ENCODE measurements at regions not wholly inside any gene's neighbourhood (a gene's known extent, or its start where the extent isn't known, plus 50 kb on each side); places are given as distances from the start of the nearest gene placed in this dataset.

DNA sequence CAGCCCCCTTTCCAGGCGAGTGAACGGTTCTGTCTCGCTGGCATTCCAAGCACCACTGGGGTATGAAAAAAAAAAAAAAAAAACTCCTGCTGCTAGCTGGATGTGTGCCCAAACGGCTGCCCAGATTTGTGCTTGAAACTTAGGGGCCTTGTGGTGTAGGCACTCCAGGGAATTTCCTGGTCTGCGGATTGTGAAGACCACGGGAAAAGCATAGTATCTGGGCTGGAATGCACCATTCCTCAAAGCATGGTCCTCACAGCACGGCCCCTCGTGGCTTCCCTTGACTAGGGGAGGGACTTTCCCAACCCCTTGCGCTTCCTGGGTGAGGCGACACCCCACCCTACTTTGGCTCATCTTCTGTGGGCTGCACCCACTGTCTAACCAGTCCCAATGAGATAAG lies 516.8 kb upstream of the FAM241A start:
- Histone ChIP-seq H2BK20ac (ENCODE audit: low read depth, low read length) (no peak overlapping the region), H3K9me1 (ENCODE audit: insufficient read depth, low read length) (no peaks in the 10 kb centered on the region), H3K9ac (ENCODE audit: low read depth, low read length) (no peak overlapping the region), H4K5ac (ENCODE audit: low read depth, low read length) (no peak overlapping the region), H3K79me1 (ENCODE audit: low read depth in 1 of 2, low read length in 2 of 2) (no peaks in the 10 kb centered on the region), H3K18ac (ENCODE audit: low read depth, low read length) (no peak overlapping the region), H2BK120ac (ENCODE audit: low read depth, low read length) (no peak overlapping the region), H3K36me3 (ENCODE audit: control insufficient read depth, insufficient read depth, low read length) (no peaks in the 10 kb centered on the region), H3K4ac (ENCODE audit: low read depth, low read length) (no peak overlapping the region), H3K4me3 (ENCODE audit: insufficient read depth, low read depth, low read length) (no peak overlapping the region), H2AK5ac (ENCODE audit: low read depth, low read length) (no peak overlapping the region), H2BK5ac (ENCODE audit: low read depth, low read length, poor library complexity, severe bottlenecking) (no peak overlapping the region), H3K4me1 (ENCODE audit: control insufficient read depth, insufficient read depth, low read length) (no peaks in the 10 kb centered on the region), H4K91ac (ENCODE audit: insufficient read depth, low read depth, low read length) (no peak overlapping the region), H3K56ac (ENCODE audit: extremely low read depth, insufficient read depth, low read length) (no peak overlapping the region), H3K27ac (ENCODE audit: insufficient read depth, low read length) (no peak overlapping the region), H3K4me2 (ENCODE audit: low read depth, low read length) (no peak overlapping the region), H3K14ac (replicated peaks; ENCODE audit: low read depth, low read length) (no peak overlapping the region), H2AK9ac (replicated peaks; ENCODE audit: low read depth, low read length, poor library complexity) (no peak overlapping the region), H2BK15ac (ENCODE audit: low read depth, low read length) (no peak overlapping the region), H3K27me3 (ENCODE audit: control insufficient read depth, insufficient read depth, low read length) (no peaks in the 10 kb centered on the region), H4K20me1 (ENCODE audit: insufficient read depth, low read length) (no peaks in the 10 kb centered on the region), H2AFZ (replicated peaks; ENCODE audit: low read length, poor library complexity) (no peak overlapping the region), H4K8ac (ENCODE audit: low read depth in 2 of 2, low read length in 2 of 2) (no peak overlapping the region), H3K9me3 (ENCODE audit: control insufficient read depth, insufficient read depth, low read length) (no peaks in the 10 kb centered on the region), H3K23ac (ENCODE audit: low read depth, low read length) (no peak overlapping the region)
- dilution Hi-C loops (cut with HindIII; ENCODE audit: low sequenced_read_pairs, unreplicated experiment) (no loop called here), intact Hi-C loops (cut with micrococcal nuclease) (no loop called here), in situ Hi-C loops (cut with MboI; ENCODE audit: low sequenced_read_pairs) (loop anchor here (25.0 kb wide), 1 partner anchor 666 kb away; no protein-coding TSS in a partner anchor)
- WGBS, 2 experiments (ENCODE audit: extremely low coverage in 2 of 2, insufficient read length in 1 of 2), result 78% methylated on average over 3 of the region's 10 CpGs; no CpG with 5 or more reads in 1 of the 2 experiments
- TF ChIP-seq MAFK (IDR thresholded peaks at IDR 0.05; ENCODE audit: low read depth, low read length), result no peak
- no peak for TF ChIP-seq CHD1 (IDR thresholded peaks at IDR 0.05; ENCODE audit: low read depth, low read length)
- no peak for TF ChIP-seq MXI1 (IDR thresholded peaks at IDR 0.05; ENCODE audit: borderline replicate concordance, low read depth, low read length)
- TF ChIP-seq NFE2L2 (IDR thresholded peaks at IDR 0.05; ENCODE audit: low read depth, low read length), result no peak
- no peak for TF ChIP-seq POLR2A (IDR thresholded peaks at IDR 0.05; ENCODE audit: low read depth, low read length)
- no peak for TF ChIP-seq RFX5 (IDR thresholded peaks at IDR 0.05; ENCODE audit: low read depth, low read length)
- TF ChIP-seq, protein P1, sequence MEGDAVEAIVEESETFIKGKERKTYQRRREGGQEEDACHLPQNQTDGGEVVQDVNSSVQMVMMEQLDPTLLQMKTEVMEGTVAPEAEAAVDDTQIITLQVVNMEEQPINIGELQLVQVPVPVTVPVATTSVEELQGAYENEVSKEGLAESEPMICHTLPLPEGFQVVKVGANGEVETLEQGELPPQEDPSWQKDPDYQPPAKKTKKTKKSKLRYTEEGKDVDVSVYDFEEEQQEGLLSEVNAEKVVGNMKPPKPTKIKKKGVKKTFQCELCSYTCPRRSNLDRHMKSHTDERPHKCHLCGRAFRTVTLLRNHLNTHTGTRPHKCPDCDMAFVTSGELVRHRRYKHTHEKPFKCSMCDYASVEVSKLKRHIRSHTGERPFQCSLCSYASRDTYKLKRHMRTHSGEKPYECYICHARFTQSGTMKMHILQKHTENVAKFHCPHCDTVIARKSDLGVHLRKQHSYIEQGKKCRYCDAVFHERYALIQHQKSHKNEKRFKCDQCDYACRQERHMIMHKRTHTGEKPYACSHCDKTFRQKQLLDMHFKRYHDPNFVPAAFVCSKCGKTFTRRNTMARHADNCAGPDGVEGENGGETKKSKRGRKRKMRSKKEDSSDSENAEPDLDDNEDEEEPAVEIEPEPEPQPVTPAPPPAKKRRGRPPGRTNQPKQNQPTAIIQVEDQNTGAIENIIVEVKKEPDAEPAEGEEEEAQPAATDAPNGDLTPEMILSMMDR (conservative IDR thresholded peaks at IDR 0.05; ENCODE audit: low read depth, low read length), result no peak
- TF ChIP-seq, protein P2, sequence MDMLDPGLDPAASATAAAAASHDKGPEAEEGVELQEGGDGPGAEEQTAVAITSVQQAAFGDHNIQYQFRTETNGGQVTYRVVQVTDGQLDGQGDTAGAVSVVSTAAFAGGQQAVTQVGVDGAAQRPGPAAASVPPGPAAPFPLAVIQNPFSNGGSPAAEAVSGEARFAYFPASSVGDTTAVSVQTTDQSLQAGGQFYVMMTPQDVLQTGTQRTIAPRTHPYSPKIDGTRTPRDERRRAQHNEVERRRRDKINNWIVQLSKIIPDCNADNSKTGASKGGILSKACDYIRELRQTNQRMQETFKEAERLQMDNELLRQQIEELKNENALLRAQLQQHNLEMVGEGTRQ (IDR thresholded peaks at IDR 0.05; ENCODE audit: low read depth, low read length), result no peak
- TF ChIP-seq SMC3 (IDR thresholded peaks at IDR 0.05; ENCODE audit: low read depth, low read length), result no peak
- no peak for TF ChIP-seq RAD21 (IDR thresholded peaks at IDR 0.05; ENCODE audit: low read length)
- TF ChIP-seq CEBPB (IDR thresholded peaks at IDR 0.05; ENCODE audit: low read depth, low read length), result no peak
- DNase-seq, result no peak
- ATAC-seq (ENCODE audit: low read depth), result no peak
- ChIA-PET CTCF (no interaction called here), POLR2A (ENCODE audit: unreplicated experiment) (interaction anchor here (0.6 kb wide), 1 partner anchor 484 kb away, joined by 3 read pairs; no protein-coding TSS in a partner anchor)
- no TSS peak for BruUV-seq (replicated peaks)

Data from IMR-90 (cell line).